ENCODE measurements at regions not wholly inside any gene's neighbourhood (a gene's known extent, or its start where the extent isn't known, plus 50 kb on each side); places are given as distances from the start of the nearest gene placed in this dataset.

DNA sequence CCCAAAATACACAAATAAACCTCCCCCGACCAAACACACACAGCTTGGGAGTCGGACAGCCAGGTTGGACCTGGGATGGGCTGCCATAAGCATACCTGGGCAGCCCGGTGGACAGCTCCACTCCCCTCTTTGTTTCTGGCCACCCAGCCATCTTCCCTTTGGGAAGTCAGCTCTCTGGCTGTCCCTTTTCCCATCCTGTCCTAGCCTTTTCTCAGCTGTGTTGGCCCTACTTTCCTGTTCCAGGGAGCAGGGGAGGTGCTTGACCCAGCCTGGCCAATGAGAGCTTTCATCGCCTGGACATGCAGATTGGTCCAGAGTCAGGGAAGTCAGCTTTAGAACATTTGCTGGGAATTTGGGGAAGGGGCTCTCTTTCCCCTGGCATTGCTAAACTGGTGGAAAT is 68.7 kb upstream of the NECTIN1 start:
- TF ChIP-seq CTCF (IDR thresholded peaks at IDR 0.05; ENCODE audit: insufficient read depth, low read depth, low read length) = no peak
- DNase-seq (ENCODE audit: low read depth) = no peak
- H3K4me3 ChIP-seq (ENCODE audit: low read depth, low read length) = no peak overlapping the region

- TF ChIP-seq CTCF (IDR thresholded peaks at IDR 0.05; ENCODE audit: insufficient read depth, low read depth, low read length) = no peak
- DNase-seq (ENCODE audit: low read depth) = no peak
- H3K4me3 ChIP-seq (ENCODE audit: low read depth, low read length) = no peak overlapping the region
Observed at GRCh38 chr11:119797123-119797611, 68.2 kb upstream of the NECTIN1 start.

GRCh38 chr11:119796363-119797060 is 67.5 kb upstream of the NECTIN1 start:
- no peak overlapping the region for H3K4me3 ChIP-seq (ENCODE audit: low read depth, low read length)
- no peak for DNase-seq (ENCODE audit: low read depth)
- TF ChIP-seq CTCF (IDR thresholded peaks at IDR 0.05; ENCODE audit: insufficient read depth, low read depth, low read length) = no peak

DNA sequence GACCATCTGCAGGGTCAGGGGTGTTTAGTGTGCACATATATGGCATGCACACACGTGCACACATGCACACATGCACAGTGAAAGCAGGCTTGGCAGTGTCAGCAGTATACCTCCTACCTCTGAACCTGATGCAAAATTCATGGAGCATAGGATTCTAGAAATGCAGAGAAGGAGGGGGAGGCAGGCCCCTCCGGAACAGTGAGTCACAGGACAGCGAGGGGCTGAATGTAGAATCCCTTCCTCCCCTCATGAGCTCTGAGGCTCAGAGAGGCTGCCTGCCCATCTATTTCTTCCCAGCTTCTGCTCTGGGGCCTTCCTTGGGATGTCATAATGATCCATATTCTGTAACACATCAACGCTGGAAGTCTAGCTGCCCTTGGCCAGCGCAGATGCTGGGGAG is 66.7 kb upstream of the NECTIN1 start:
- no peak for DNase-seq (ENCODE audit: low read depth)
- no peak overlapping the region for H3K4me3 ChIP-seq (ENCODE audit: low read depth, low read length)
- no peak for TF ChIP-seq CTCF (IDR thresholded peaks at IDR 0.05; ENCODE audit: insufficient read depth, low read depth, low read length)

DNA sequence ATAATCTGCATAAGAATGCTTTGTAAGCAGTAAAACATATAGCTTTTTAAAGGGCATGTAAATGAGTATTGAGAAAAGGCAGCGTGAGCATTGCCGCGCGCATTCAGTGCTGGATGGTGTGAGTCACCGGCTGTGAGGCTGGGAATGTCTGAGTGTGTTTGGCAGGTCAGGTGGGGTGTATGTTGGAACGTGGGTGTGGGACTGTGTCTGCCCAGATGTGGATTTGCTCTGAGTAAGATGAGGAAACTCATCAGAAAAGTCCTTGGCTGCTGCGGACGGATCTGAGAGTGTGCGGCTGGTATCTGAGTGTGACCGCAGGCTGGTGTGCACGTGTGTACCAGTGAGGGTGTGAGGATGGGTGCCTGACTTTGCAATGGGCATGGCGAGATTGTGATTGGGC is 66.2 kb upstream of the NECTIN1 start:
- no peak overlapping the region for H3K4me3 ChIP-seq (ENCODE audit: low read depth, low read length)
- peak; percentile 23 for DNase-seq (ENCODE audit: low read depth)
- no peak for TF ChIP-seq CTCF (IDR thresholded peaks at IDR 0.05; ENCODE audit: insufficient read depth, low read depth, low read length)

- DNase-seq (ENCODE audit: low read depth) = no peak
- TF ChIP-seq CTCF (IDR thresholded peaks at IDR 0.05; ENCODE audit: insufficient read depth, low read depth, low read length) = no peak
- no peak overlapping the region for H3K4me3 ChIP-seq (ENCODE audit: low read depth, low read length)
Observed at GRCh38 chr11:119794756-119795155, 65.8 kb upstream of the NECTIN1 start.
